HG02759 (cell line): ENCODE measurements at regions not wholly inside any gene's neighbourhood (a gene's known extent, or its start where the extent isn't known, plus 50 kb on each side); places are given as distances from the start of the nearest gene placed in this dataset.

Source experiments
- ATAC-seq: cut with Tn5 transposase; IDR thresholded peaks from one replicate; pipeline ENCODE4 v1.9.1; 2021; ENCODE audit warnings: mild to moderate bottlenecking, moderate library complexity; ENCODE audit not compliant: unreplicated experiment

DNA sequence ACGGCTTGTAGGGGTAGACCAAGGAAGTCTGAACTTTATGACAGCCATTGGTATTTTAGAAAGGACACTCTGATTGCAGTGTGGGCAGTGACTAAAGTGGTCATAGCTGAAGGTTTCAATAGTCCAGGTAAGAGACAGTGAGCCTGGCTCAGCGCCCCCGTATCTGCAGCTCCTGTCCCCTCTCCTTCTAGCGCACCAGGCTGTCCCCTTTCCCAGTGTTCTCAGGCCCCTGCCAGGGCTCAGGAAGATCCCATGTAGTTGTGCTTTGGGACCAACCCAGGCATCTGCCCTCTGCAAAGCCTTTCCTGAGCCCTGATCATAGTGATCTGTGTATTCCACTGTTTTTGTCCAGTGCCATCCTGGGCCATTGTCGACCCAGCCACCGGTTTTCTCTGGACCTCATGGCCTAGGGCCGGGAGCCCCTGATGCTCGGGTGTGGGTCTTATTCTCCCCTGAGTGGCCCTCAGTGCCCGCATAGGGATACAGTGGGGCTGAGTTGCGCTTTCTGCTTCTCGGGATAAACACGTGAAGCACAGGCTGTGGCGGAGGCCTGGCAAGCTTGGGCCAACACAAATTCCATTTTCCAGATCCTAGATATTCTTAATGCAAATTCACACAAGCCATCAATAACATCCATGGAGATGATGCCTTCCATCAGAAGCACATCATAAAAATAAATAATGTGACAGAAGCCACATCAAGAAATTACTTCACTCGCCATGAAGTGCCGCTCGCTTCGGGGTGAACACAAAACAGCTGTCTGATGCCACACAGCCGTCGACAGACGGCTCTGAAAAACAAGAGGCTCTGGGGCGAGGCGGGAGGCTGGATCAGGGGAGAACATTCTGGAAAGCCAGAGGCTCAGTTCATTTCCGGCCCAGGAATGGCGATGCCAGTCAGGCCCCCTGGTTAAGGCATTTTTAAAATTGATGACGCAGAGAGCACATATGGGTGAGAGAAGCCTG lies 805.0 kb downstream of the TBC1D22A start:
- ATAC-seq = no peak

DNA sequence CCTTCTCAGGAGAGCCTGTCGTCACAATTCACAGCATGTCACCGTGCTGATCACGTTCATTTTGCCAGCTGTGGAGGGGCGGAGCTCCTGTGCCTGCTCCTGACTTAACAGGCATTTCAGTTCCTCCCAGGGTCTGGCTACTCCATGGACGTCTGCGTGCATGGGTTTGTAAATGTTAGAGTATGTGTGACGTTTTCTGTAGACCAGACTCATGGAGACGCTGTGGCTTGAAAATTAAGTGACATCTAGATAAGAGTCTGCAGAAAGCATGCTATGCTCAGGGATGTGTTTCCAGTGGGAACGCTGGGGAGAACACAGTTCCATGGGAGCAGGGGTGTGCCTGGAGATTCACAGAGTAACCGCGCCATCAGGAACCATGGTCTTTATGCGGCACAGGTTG lies 804.0 kb downstream of the TBC1D22A start:
- ATAC-seq = no peak

DNA sequence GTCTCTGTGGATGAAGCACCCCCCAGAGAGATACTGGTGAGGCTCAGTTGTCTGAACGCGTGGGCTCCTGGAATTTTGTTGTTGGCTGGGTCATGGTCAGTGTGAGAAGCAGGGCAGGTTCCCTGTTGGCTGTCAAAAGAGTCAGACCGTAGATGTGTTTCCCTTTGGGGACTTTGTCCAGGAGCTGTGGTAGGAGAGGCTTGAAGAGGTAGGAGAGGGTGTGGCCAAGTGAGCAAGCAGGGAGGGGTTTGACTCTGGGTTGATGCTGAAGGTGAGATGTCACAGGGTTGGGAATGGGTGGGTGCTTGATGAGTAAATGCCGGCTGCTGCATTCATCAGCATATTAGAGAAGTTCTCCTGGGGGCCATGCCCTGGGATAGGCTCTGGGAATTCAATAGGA lies 803.2 kb downstream of the TBC1D22A start:
- no peak for ATAC-seq

DNA sequence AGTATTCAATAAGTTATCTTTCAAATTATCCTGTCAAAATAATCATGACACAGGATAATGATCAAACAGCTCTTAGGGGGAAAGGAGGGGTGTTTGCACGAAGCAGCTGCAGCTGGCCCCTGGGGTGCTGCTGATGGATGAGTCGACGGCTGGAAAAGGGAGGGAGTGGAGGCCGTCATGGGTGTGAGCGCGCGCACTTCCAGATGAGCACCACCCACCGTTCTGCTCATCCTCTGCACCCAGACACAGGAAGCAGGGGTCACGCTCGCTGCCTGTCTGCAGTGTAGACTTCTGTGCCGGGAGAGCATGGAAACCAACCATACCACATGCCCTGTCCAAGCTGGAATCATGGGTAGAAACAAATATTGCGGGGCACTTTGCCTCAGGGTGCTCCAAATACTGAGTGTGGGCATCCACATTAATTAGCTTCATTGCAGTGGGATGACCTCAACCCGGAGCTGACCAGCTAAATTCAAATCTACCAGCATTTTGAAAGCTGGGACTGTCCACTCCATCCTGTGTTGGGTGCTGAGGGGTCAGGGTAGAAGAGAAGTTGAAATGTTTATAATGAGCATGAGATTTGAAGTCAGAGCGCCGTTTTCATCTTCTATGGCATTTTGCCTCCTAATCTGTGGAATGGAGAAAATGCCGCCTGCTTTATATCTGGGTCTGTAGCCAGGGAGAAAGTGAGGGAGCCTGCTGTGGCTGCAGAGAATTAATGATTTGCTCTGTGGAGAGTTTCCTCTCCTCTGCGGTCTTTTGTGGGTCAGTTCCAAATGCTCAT lies 802.4 kb downstream of the TBC1D22A start:
- no peak for ATAC-seq

DNA sequence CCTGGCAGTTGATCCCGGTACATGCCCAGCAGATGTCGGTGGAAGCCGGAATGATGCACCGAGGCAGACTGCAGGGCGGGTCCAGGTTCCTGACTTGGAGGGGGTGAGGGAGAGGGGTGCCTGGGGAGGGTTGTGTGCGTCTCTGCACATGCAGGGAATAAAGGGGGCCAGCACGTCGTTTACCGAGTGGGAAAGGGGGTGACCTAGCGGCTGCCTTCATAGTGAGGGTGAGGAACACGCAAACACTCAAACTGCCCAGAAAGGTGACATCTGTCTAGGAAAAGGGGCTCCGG lies 801.7 kb downstream of the TBC1D22A start:
- no peak for ATAC-seq

DNA sequence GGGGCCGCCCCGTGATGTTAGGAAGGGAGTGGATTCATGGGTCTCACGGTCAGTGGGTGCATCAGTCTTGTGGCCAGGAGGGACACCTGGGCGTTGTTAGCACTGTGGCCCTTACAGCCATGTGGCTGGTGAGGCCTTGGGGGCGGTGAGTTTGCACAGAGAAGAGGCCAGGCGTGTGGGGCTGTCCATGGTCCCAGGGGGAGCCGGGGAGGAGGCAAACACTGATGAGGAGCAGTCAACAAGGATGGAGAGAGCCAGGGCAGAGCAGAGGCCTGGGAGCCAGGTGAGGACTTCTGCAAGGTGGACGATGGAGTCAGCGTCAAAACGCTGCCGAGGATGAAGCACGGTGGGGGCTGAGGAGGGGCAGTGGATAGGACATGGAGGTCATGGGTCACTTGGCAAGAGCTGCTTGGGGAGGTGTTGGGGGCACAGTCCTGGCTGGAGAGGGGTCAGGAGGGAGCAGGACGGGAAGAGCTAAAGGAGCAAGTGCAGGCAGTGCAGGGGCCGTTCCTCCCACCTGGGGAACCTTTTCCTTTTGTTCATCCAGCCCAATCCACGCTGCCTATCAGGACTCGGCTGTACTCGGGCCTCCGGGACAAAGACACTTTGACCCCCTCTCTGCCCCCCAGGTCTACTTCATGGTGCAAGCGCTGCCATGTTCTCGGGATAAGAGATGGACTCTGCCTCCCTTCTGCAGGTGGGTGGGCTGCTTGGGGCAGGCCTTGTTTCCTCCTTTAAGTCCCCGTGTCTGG lies 801.1 kb downstream of the TBC1D22A start:
- no peak for ATAC-seq

DNA sequence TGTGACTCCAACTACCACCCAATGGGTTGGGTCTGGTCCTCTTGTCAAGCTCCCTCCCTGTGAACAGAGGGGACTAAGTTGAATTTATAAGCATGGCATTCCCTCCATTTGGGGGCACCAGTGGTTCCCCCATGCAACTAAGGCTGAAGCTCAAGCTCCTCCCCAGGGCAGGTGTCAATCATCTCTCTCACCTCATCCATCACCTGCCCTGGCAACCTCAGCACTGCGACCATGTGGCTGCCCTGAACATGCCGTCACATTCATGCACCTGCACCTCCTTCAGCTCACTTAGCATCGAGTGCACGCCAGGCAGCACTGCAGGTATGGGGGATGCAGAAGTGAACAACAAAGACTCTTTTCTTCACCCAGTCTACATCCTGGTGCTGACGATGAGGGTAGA lies 799.3 kb downstream of the TBC1D22A start:
- no peak for ATAC-seq

DNA sequence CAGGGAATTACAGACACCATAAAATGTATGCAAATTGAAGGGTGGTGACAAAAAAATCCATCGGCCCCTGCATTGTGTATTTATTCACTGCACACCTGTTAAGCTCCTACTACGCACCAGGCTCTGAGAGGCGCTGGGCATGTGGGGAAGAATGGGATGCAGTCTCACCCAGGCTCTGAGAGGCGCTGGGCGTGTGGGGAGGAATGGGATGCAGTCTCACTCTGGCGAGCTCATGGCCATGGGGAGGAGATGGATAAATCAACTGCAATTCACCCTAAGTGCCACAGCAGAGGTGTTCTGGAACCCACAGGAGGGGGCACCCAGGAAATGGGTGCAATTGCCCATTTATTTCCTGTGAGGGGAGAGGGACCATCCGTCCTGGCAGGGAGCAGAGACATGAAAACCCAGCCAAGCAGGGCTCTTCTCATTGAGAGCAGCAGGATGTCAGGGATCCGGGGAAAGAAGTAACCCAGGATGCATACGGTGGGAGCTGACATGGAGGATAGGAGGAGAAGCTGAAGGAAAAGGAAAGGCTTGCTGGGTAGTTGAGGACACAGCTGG lies 798.7 kb downstream of the TBC1D22A start:
- no peak for ATAC-seq

DNA sequence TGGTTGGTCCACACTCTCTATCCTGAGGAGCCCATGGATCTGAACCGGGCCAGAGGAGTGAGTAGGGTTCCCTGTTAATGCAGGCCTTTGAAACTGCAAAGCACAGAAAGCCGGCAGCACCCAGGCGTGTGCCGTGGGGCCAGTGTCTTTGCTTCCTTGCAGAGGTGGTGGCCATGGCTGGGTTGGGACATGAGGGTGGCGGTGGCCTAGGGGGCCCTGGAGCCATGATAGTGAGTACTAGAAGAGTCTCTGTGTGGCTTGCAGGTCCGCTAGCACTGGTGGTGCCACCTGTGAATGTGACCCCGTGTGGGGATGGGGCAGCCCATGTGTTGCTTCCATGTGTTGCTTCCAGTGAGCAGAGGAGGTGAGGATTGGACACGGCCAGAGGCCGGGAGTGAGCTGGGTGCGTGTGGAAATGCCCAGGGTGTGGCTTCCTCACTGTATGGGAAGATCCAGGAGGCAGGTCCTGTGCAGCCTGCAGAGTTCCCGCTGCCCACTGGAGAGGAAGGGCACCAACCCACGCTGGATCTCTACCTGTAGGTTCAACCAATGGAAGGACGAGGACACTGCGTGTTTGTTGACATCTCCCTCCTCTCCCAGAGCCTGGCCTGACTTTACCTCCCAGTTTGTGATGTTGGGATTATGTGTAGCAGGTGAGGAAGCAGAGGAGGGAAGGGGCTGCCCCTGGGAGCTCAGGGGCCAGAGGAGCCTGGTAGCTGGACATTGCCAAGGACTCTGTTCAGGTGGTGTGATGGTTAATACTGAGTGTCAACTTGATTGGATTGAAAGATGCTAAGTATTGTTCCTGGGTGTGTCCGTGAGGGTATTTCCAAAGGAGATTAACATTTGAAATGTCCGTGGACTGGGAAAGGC lies 796.6 kb downstream of the TBC1D22A start:
- no peak for ATAC-seq

DNA sequence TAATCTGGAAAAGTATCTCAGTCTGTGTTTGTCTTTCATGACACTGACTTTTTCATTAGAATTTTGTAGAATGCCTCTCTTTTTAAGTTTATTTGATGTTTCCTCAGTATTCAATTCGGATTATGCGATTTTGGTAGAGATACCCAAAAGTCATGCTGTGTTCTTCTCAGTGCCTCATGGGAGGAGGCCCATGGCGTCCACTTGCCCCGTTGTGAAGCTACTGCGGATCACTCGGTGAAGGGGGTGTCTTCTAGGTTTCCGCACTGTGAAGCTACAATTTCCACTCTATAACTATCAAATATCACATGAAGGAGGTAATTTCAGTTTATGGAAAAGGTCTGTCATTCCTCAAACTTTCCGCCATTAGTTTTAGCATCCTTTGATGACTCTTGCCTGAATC lies 794.0 kb downstream of the TBC1D22A start:
- ATAC-seq = no peak

DNA sequence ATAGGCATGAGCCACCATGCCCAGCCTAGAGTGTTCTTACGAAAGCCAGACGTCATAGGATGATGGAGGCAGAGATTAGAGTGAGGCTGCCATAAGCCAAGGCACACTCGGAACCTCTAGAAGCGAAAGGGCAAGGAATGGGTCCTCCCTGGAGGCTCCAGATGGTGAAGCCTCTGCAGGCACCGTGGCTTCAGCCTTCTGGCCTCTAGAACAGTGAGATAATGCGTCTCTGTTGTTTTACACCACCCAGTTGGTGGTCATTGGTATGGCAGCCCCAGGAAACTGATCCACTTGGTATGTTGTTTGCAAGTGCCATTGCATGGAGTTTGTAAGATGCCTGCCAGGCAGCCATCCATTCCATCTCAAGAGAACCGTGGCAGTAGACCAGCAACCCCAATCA lies 791.0 kb downstream of the TBC1D22A start:
- no peak for ATAC-seq

DNA sequence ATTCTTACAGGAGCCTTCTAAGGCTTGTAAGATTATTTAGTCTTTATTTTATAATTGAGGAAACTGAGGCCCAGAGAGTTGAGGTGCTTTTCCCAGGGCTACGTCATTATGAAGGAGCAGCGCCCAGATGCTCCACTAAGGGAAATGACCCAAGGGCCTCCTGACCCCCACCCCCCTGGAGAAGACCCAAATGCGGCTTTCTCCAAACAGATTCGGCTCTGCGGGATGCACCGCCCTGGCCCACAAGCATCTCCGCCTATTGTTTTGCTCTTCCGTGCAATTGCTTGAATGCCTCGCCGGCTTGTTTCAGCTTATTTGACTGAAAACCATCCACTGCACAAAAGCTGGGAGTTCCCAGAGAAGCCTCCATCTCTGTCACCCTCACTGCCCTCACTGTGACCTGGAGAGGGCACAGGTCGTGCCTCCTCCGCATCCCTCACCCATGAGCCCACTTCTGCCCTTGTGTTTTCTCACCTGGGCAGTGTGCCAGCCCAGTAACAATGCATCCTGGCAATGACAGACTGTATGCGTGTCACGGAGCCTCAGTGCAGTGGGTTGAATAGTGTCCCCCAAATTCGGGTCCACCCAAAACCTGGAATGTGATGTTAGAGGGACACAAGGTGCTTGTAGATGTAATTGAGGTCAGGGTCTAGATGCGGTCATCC lies 790.2 kb downstream of the TBC1D22A start:
- ATAC-seq = no peak

DNA sequence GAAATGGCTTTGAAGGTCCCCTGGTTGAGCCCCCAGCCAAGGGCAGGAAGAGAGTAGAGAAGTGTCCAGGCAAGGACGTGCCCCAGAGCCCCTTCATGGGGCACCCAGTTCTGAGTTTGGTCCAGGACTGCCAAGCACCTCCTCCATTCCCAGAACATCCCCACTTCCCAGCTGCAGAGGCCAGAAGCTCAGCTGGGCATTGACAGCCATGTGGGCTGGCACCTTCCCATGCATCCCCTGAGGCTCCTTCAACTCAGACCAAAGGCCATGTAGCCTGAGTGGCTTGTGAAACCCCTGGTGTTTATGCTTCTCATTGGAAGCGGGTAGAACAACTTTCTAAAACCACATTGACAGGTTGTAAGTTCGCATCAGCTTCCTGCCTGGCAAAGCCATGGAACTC lies 789.6 kb downstream of the TBC1D22A start:
- ATAC-seq = no peak

DNA sequence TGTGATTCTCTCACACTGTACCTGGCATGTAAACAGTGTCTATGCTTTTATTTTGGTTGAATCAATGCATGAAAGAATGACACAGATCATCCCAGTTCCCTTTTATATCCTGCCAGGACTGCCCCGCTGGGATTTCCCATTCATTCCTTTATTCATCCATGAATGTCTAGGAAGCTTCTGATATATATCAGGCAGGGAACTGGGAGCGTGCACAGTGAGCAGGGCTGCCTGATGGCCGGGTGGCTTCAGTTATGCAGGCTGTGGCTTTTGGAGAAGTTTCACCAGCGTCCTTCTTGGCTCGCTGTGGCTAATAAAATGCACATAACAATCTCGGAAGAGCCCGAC lies 789.0 kb downstream of the TBC1D22A start:
- no peak for ATAC-seq

DNA sequence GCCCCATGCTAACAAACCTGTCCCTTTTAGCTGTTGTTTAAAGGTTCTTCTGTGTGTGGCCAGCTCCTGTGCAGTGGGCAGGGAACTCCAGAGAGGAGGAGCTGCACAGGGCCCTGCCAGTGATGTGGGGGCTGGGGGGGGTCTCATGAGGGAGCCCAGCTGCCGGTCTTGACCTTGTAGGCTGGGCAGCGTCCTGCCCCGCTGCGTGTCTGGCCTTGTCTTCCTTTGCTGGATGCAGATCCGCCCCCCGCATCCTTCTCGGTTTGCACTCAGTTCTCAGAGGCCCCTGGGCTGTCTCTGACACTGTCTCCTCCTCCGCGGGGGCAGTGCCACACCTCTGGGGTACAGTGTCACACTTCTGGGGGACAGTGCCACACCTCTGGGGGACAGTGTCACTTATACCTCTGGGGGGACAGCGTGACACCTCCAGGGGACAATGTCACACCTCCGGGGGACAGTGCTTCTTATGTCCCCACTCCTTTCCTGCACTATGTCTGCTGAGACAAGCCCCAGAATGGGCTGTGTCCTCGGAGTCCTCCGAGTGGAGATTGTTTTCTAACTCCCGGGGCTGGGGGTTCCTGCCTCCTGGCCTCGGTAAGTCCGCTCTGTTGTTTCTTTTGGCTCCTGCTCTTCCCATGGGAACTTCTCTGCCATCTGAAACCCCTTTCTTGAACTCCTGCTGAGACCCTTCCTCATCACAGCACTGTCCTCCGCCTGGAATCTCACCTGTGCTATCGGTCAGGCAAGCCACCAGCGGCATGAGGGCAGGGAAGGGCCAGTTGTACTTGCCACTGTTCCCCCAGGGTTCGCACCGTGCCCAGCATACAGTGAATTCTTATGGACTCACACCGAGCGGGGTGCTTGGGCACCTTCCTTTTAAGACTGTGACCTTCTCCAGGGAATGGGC lies 788.3 kb downstream of the TBC1D22A start:
- ATAC-seq = no peak

DNA sequence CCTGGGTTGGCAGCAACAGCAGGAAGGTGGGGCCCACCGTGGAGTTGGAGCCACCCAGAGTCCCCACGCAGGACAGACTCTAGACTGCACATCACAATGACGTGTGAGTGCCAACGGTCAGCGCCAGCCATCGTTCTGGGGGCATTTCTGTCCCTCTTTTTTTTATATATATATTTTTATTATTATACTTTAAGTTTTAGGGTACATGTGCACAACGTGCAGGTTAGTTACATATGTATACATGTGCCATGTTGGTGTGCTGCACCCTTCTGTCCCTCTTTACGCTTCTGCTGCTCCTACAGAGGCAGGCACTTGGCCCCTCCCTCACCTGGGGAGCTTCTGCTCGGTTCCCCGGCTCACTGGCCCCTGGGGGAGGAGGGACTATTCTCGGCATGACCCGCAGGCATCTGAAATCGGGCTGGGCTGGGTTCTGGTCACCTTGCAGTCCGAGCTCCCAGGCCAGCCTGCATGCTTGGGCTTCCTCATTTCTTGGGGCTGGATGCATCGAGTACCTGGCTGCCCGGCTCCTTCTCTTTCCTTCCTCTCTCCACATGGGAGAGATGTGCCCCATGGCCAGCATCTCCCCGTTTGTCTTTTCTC lies 787.4 kb downstream of the TBC1D22A start:
- ATAC-seq = no peak

DNA sequence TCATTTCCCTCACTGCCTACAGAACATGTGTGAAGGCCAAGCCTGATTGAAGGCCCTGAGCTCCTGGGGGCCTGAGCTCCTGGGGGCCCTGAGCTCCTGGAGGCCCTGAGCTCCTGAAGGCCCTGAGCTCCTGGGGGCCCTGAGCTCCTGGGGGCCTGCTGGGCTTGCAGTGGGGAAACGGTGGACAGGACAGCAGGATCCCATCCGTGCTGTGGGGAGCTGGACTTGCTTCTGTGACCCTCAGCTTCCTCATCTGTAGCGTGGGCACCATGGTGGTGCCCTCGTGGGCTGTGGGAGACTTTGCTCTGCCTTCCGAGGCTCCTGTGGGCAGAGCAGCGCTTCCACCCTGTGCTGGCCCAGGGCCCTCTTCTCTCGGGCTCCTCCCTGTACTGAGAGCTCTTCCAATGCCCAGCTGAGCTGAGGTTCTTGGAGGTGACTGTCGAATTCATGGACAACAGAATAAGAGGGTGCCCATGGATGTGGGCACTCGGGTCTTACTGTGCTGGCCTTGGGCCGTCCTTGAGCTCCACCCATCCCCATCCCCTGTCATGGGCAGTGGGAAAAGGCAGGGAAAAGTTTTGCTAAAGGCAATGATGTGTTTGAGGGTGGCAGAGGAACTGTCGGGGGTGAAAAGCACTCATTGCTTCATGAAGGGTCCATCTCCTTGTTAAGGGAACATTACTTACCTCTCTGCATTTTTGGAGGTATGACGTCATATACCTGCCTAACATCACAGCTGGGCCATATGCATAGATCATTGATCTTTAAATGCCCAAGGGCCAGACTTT lies 786.7 kb downstream of the TBC1D22A start:
- ATAC-seq = no peak
